Fibroblast of the aortic adventitia (primary cell): ENCODE measurements at regions not wholly inside any gene's neighbourhood (a gene's known extent, or its start where the extent isn't known, plus 50 kb on each side); places are given as distances from the start of the nearest gene placed in this dataset.

ENCODE experiments used
- DNase-seq: peaks from one replicate; pipeline ENCODE4 v3.0.0-alpha.2; 2010; ENCODE audit warnings: low read depth
- H3K4me3 ChIP-seq: 2 replicates; pipeline ENCODE4 v1.5.1; 2011; ENCODE audit warnings: low read depth, mild to moderate bottlenecking, control low read depth, low read length, moderate library complexity
- TF ChIP-seq, protein P1 (sequence below): IDR thresholded peaks from 2 replicates; pipeline ENCODE4 v1.5.1; 2011; ENCODE audit warnings: mild to moderate bottlenecking, low read length, control low read depth, inconsistent platforms; ENCODE audit not compliant: insufficient read depth

DNA sequence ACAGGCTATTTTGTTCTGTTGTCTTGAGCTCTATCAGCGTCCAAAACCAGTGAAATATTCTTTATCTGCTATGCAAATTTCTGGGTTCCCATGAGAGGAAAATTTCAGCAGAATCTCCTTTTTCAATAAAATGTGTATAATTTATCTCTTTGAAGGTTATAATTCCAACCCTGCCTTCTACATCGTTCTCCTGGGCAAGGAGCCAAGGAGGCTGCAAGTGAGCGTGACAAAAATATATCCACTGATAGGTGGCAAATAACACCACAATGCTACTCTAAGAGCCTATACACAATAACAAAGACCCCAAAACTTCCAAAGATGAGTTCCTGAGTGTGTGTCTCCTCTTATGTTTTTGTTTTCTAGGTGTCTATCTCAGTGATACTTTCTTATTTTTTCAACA lies 664.7 kb upstream of the SORCS1 start:
- H3K4me3 ChIP-seq: no peak overlapping the region
- DNase-seq: no peak
- TF ChIP-seq, protein P1, sequence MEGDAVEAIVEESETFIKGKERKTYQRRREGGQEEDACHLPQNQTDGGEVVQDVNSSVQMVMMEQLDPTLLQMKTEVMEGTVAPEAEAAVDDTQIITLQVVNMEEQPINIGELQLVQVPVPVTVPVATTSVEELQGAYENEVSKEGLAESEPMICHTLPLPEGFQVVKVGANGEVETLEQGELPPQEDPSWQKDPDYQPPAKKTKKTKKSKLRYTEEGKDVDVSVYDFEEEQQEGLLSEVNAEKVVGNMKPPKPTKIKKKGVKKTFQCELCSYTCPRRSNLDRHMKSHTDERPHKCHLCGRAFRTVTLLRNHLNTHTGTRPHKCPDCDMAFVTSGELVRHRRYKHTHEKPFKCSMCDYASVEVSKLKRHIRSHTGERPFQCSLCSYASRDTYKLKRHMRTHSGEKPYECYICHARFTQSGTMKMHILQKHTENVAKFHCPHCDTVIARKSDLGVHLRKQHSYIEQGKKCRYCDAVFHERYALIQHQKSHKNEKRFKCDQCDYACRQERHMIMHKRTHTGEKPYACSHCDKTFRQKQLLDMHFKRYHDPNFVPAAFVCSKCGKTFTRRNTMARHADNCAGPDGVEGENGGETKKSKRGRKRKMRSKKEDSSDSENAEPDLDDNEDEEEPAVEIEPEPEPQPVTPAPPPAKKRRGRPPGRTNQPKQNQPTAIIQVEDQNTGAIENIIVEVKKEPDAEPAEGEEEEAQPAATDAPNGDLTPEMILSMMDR: no peak

DNA sequence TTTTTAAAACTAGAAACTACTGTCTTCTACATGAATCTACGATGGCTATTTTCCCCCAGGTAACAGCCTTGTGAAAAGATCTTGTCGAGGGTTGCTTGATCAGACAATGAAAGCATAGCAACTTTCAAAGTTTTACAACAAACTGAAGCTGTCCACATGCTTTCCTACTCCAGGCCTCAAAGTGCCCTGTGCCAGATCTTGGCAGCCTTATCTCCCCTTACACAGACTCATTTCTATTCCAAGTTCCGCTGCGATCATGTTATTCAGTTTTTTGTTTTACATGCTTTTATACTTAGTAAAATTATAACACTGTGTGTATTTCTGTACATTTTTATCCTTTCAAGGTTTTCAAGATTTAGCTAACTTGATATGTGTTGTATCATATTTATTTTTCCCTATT lies 661.7 kb upstream of the SORCS1 start:
- H3K4me3 ChIP-seq: no peak overlapping the region
- TF ChIP-seq, protein P1: no peak
- DNase-seq: no peak

DNA sequence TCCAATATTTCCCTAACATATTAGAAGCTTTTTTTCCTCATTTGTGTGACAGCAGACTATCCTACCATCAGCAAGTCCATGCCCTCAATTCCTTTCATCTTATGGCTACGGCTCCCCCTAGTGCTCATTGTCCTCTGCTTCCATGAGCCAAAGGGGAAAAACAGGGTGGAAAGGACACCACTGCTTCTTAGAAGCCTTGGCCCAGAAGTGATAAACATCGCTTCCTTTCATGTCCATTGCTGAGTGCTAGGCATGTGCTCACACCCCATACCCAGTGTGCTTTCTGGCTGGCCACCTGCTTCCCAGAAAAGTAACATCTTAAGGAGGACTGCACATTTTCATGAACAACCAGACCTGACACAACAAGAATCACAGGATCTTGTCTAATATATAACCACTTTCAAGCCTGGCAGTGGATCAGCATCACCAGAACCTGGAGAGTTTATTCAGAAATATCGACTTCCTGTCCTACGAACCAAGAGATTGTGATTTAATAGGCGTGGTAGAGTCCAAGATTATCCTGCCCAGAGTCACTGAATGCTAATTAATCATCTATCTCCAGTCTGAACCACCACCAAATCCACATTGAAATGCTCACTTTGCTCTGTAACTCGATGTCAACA lies 650.5 kb upstream of the SORCS1 start:
- peak; percentile 40 for DNase-seq
- TF ChIP-seq, protein P1: peak; percentile 53
- no peak overlapping the region for H3K4me3 ChIP-seq

DNA sequence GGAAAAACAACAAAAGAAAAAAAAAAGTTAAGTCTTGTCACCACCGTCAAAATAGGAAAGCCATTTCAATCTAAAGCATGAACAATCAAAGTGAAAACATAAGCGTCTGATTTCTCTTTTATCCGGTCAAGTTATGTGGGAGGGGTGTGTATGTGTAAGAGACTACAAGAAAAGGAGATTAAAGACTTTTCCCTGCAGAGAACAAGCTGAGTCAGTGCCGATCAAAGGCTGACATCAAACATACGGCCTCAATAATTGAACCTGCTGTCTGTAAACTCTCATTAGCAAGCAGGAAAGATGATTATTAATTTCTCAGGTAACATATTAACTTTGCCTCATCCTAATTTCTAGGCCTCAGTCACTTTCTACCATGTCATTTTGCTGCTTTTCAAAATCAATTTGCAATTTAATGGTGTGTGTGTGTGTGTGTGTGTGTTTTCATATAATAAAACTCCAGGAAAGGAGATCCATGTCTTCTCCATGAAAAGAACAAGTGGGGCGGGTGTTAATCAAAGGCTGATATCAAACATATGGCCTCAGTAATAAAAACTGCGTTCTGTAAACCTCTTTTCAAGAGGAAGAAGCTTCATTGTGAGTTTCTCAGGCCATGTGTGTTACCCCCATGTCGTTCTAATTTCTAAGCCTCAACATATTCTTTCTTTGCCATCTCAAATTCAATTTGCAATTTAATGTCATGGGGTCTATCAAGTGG lies 649.1 kb upstream of the SORCS1 start:
- TF ChIP-seq, protein P1: no peak
- DNase-seq: no peak
- no peak overlapping the region for H3K4me3 ChIP-seq

- H3K4me3 ChIP-seq: no peak overlapping the region
- no peak for DNase-seq
- TF ChIP-seq, protein P1: no peak
Observed at GRCh38 chr10:107809889-107810288, 645.4 kb upstream of the SORCS1 start.

- H3K4me3 ChIP-seq: no peak overlapping the region
- no peak for DNase-seq
- TF ChIP-seq, protein P1: no peak
Observed at GRCh38 chr10:107807836-107808235, 643.3 kb upstream of the SORCS1 start.
